GM13977 (cell line): ENCODE measurements at regions not wholly inside any gene's neighbourhood (a gene's known extent, or its start where the extent isn't known, plus 50 kb on each side); places are given as distances from the start of the nearest gene placed in this dataset.

ENCODE experiments used
- DNase-seq: peaks from one replicate; pipeline ENCODE4 v3.0.0; 2012; ENCODE audit warnings: low spot score
- in situ Hi-C: fragments of 300-500 bp; cut with MboI; formaldehyde crosslinking; loops from one replicate; pipeline ENCODE4 v1.12.0; 2022; ENCODE audit warnings: low sequenced_read_pairs, low pct_unique_long_range_greater_than_20kb, mixed read lengths, inconsistent platforms; ENCODE audit not compliant: unreplicated experiment
- TF ChIP-seq, protein P1 (sequence below): IDR thresholded peaks from 2 replicates; pipeline ENCODE4 v1.5.1; 2012; ENCODE audit warnings: mild to moderate bottlenecking, control low read depth; ENCODE audit not compliant: insufficient read depth; ENCODE audit errors: extremely low read depth, missing control alignments

DNA sequence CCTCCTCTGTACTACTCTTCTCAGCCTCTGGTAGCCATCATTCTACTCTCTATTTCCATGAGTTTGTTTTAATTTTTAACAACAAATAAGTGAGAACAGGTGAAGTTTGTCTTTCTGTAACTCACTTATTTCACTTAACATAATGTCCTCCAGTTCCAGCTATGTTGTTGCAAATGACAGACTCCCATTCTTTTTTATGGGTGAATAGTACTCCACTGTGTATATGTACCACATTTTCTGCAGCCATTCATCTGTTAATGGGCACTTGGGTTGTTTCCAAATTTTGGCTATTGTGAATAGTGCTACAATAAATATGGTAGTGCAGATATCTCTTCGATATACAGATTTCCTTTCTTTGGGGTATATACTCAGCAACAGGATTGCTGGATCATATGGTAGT lies 73.7 kb upstream of the TNFRSF21 start:
- TF ChIP-seq, protein P1, sequence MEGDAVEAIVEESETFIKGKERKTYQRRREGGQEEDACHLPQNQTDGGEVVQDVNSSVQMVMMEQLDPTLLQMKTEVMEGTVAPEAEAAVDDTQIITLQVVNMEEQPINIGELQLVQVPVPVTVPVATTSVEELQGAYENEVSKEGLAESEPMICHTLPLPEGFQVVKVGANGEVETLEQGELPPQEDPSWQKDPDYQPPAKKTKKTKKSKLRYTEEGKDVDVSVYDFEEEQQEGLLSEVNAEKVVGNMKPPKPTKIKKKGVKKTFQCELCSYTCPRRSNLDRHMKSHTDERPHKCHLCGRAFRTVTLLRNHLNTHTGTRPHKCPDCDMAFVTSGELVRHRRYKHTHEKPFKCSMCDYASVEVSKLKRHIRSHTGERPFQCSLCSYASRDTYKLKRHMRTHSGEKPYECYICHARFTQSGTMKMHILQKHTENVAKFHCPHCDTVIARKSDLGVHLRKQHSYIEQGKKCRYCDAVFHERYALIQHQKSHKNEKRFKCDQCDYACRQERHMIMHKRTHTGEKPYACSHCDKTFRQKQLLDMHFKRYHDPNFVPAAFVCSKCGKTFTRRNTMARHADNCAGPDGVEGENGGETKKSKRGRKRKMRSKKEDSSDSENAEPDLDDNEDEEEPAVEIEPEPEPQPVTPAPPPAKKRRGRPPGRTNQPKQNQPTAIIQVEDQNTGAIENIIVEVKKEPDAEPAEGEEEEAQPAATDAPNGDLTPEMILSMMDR: no peak
- DNase-seq: no peak
- in situ Hi-C loops: no loop called here

DNA sequence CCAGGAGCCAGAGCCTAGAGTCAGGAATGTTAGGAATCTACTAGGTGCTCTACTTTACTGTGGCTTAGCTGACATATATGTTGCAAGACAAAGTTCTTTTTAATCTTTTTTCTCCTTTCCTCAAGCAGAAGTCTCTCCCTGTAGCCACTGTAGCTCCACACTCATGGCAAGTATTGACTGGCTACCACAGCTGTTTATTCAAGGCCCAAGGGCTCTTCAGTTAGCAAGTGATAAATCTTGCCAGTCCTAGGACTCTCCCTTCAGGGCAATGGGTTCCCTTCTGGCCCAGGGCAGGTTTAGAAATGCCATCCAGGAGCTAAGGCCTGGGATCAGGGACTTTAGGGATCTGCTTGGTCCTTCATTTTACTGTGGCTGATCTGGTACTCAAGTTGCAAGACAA lies 82.0 kb upstream of the TNFRSF21 start:
- in situ Hi-C loops: no loop called here

DNA sequence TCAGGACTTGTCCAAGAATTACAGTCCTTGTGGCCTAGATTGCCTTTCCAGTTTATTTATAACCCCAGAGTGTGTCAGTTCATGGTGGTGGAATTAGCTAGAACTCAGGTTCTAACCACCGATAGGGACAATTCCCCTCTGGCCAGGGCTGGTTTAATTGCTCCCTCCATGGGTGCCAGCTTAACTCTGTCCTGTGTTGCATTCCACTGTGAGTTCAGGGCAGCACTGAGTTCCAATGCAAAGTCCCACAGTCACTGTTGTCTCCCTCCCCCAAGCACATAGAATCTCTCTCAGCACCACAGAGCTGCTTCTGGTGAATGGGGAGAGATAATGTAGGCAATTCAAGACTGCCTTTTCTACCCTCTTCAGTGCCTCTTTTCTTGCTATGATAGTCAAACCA lies 82.5 kb upstream of the TNFRSF21 start:
- DNase-seq: no peak
- TF ChIP-seq, protein P1: no peak
- in situ Hi-C loops: no loop called here

More for the DNA sequence above, 82.0 kb upstream of the TNFRSF21 start:
- TF ChIP-seq, protein P1: no peak
- DNase-seq: no peak

DNA sequence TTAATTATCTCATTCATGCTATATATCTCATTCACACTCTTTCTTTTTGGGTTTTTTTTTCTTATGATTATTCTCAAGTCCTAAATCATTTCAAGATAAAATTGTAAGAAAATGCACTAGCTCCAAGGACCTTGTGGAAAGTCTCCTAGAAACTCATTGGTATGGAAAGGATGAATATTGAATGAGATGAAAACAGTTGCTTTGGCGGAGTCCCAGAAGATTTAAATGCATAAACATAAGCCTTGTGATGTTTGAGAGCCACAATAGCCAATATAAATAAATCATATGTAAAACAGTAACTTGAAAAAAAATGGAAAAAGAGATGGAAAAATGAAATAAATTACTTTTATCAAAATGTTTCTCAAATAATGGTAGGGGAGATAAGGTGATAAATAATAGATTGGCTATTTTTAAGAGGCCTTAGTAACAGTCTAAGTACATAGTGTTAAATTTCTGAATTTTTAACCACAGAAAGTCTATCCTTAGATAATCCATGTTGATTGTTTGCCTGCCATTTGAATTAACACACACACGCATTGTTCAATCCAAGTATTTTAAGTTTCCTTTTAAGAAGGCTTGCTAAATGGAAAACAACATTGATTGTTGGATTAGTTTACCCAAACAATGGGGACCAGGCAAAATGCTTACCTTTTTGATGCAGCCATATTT lies 81.1 kb upstream of the CD2AP start:
- DNase-seq: no peak
- in situ Hi-C loops: no loop called here
- TF ChIP-seq, protein P1: no peak

DNA sequence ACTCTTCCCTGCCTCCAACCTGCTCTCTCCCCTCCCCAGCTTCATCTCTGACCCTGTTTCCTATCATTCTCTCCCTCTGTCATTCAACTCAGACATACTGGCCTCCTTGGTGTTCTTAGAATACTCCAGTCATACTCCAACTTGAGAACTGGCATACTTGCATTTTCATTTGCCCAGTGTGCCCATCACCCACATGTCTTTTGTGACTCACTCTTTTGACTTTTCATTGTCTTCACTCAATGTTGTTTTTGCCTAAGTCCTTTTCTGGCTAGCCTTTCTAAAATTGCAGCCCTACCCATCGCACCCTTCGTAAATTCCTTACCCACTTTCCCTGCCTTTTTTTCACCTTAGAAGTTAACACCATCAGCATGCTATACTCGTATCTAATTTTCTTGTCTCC lies 77.0 kb upstream of the CD2AP start:
- TF ChIP-seq, protein P1: no peak

DNA sequence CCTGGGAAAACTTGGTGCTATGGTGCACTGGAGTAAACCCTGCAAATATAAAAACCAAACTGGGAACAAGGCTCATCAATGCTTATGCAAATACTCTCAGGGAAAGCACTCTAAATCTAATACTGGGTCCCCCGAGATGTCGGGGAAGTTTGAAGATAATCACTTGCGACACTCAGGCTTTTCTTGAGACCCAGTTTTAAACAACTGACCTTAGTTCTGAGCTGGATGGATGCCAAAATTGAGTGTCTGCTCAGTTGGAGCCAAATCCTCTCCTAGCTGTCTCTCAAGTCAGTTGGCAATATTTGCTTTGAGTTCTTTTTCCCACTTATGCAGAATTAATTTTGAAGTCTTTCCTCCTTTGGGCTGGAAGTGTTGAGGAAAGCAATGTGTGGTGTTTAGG lies 75.5 kb upstream of the CD2AP start:
- in situ Hi-C loops: loop anchor here (25.0 kb wide), 2 partner anchors 210 to 335 kb away; no protein-coding TSS in a partner anchor
- no peak for DNase-seq
- TF ChIP-seq, protein P1: no peak

More for the DNA sequence above, 77.0 kb upstream of the CD2AP start:
- in situ Hi-C loops: loop anchor here (25.0 kb wide), 2 partner anchors 212 to 337 kb away; no protein-coding TSS in a partner anchor
- DNase-seq: no peak
